Activated T-helper 1 cell treated with Interleukin-2 at 50 U/mL for 16 hours (primary cell): ENCODE measurements at regions not wholly inside any gene's neighbourhood (a gene's known extent, or its start where the extent isn't known, plus 50 kb on each side); places are given as distances from the start of the nearest gene placed in this dataset.
"Not testable (repeated sequence)": the region's sequence is repeated elsewhere in the genome, so short reads cannot be mapped to it uniquely, and the experiment has no call there.

ENCODE experiments used
- DNase-seq: peaks from one replicate; pipeline ENCODE4 v3.0.0-alpha.2; 2020; ENCODE audit warnings: low read depth

DNA sequence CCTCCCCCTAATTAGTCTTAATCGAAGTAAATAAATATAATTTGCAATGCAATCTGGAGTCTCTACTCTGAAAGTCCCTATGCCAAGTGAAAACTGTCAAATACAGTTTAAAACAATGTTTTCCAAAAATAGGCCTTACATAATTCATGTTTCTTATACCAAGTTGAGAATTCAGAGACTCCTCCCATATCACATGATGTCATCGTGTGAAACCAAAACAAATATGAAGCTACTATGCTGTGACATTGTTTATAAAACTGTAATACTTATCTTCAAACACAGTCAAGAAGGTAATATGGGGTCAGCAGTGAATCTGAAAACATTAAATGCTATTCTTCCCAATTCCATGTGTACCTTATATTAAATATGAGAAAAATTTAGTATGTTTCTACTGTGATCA, 940.2 kb upstream of the FANCL start:
- no peak for DNase-seq

DNA sequence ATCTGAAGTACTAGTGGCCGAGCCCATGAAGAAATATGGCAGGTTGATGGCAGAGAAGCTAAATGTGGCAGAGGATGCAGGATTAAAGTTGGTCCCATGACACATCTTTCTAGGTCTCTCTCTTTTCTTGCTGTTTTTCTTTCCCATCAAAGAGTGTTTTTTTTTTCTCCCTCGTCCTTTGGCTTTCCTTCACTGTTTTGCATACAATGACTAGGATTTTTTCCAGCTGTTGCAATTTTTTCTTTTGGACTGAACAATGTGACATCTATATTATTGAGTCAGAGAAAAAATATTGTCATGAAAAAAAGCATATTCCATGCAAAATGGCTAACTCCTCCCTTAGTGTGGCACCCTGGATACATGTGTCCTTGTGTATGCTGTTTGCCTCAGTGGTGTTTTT, 939.5 kb upstream of the FANCL start:
- DNase-seq, result no peak

DNA sequence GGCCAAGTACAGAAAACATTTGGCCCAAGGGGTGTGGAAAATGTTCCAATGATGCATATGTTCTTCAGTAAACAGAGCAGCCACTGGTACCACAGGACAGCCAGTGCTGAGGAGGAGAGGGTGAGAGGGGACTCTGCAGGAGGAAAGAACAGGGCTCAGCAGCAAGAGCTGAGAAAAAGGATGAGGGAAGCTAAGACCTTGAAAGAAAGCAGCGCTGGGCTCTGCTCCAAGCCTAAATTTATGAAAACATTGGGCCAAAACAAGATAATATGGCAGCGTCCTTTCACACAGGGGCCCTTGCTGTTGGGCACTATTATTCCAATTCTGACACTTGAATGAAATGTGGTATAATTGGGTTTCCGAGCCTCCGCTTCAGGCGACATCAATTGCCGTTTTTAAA, 939.0 kb upstream of the FANCL start:
- no peak for DNase-seq

DNA sequence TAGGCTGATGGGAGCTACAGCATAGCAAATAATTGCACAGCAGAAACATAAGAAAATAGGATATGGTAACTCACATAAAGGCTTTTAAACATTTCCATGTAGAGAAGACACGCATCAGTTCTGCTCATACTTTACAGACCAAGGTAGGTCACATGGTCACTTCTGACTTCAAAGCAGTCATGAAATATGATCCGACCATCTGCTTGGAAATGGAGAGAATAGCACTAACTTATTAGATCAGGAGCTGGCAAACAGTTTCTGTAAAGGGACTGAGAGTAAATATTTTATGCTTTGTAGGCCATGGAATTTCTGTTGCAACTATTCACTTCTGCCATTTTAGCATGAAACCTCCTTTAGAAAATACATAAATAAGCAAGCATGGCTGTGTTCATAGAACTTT, 936.6 kb upstream of the FANCL start:
- DNase-seq, result no peak

DNA sequence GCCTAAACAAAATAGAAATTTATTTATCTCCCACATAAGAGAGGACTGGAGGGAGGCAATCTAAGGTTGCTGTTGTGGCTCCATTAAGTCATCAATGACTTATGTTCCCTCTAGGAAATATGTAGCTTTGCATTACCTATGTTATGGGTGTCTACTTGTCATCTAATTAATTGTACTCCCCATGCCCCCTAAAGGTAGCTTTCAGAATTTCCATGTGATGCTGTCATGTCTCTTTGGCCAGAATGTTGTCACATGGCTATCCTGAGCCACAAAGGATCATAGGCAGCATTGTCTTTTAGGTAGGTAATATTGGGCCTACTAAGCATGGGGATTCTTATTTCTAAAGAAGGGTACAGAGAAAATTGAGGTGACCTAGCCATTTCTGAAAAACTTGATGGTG, 935.6 kb upstream of the FANCL start:
- no peak for DNase-seq

DNA sequence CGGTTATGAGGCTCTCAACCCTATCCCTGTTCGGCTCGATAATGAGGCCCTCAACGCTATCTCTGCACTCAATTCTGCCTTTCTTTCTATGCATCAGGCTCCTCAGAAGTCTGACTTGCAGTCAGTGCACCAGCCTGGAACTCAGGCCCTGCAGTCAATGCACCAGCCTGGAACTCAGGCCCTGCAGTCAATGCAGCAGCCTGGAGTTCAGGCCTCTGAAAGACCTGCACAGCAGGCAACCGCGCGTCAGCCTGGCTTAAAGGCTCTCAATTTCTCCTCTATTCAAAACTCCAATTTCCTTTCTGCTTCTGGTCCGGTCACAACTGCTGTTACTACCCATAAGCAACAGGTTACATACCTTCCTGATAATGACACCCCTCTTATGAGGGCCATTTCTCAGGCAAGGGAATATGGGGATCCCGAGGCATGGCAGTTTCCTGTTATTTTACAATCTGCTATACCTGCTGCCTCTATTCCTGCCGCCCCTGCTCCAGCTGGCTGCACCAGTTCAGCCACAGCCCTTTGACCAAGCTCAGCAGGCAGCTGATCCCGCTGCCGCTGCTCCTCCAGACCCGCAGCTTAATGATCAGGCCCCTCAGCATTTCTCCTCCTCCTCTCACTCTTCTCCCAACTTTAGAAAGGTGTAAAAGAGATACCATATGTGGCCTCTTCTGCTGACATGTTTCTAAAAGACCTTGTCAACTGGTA, 933.6 kb upstream of the FANCL start:
- DNase-seq, result no peak

DNA sequence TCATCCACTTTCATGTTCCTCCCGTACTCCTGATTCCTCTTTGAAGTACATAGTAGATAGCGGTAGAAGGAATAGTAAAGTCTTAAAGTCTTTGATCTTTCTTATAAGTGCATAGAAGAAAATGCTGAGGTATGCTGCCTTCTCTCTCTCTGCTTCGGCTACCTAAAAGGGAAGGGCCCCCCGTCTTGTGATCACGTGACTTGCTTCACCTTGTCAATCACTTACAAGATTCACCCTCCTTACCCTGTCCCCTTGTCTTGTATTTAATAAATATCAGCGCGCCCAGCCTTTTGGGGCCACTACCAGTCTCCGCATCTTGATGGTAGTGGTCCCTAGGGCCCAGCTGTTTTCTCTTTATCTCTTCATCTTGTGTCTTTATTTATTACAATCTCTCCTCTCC, 932.2 kb upstream of the FANCL start:
- DNase-seq, result no peak

DNA sequence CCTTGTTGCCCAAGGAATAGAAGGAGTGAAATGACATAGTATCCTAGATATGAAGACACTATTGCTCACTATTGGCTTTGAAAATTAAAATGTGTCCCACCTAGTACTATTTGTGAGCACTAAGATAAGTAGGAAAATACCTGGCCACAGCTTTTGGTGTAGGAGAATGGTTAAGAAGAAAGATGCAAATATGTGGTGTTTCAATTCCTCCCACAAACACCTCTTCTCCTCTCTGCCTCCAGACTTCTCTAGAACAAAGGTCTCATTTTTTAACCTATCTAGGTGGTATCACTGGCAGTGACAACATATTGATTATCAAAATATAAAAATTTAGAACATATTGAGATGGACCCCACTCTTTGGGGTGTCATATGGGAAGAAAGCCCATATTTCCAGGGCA, 929.9 kb upstream of the FANCL start:
- DNase-seq, result no peak

DNA sequence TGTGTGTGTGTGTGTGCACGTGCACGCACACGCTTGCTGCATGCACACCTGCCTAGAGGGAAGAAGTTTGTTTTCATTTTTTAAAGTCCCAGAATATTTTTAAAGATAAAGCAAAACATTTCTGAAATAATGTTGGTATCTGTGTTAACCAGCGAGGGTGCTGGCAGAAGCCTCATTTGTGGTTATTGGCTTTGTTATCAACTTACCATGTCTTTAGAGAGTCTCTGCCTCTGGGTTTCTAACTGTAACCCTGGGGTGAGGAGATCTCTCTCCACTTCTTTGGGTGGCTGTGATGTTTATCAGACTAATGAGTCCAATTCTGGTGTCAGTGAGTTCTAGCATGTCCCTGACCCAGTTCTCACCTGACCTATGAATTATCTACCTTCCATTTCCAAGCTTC, 927.6 kb upstream of the FANCL start:
- no peak for DNase-seq

DNA sequence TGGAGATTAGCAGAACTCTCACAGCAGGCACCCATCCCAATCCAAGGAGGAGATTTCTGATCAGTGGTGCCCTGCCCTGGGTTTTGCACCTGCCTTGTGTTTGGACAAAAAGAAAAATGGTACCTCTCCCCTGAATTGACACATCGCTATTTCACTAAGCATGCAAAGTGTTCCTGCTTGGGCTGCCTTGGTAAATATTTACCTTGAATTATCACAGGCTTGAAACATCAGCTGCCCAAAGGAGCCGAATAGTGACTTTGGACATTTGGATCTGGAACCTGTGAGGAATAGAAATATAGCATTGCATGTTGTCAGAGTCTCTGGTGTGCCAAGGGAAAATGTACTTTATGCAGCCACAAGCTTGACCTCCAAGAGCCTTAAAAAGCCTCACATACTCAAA, 926.4 kb upstream of the FANCL start:
- DNase-seq, result no peak

DNA sequence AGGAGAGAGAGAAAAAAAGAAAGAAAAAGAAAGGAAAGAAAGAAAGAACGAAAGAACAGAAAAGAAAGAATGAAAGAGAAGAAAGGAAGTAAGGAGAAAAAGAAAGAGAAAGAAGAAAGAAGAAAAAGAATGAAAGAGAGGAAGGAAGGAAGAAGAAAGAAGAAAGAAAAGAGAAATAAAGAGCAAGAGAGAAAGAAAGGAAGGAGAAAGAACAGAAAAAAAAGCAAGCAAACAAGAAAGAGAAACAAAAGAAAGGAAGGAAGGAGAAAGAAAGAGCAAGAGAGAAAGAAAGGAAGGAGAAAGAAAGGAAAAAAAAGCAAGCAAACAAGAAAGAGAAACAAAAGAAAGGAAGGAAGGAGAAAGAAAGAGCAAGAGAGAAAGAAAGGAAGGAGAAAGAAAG, 916.8 kb upstream of the FANCL start:
- DNase-seq, result not testable (repeated sequence)

DNA sequence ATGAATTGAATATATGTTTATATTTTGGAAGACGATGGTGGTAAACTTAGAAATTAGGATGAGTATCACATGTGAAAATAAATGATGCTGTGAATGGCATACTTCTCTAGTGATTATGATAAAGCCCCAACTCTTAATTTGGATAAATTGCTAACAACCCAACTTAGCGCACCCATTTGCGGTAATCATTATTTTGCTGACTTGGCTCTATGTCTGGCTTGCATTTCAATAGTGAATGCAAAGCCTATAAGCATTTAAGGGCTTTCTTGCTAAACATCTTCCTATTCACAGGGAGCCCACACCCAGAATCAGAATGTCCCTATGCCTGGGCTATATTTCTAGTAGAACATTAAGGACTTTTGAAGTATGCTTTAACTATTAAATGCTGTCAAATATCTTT, 910.7 kb upstream of the FANCL start:
- no peak for DNase-seq

DNA sequence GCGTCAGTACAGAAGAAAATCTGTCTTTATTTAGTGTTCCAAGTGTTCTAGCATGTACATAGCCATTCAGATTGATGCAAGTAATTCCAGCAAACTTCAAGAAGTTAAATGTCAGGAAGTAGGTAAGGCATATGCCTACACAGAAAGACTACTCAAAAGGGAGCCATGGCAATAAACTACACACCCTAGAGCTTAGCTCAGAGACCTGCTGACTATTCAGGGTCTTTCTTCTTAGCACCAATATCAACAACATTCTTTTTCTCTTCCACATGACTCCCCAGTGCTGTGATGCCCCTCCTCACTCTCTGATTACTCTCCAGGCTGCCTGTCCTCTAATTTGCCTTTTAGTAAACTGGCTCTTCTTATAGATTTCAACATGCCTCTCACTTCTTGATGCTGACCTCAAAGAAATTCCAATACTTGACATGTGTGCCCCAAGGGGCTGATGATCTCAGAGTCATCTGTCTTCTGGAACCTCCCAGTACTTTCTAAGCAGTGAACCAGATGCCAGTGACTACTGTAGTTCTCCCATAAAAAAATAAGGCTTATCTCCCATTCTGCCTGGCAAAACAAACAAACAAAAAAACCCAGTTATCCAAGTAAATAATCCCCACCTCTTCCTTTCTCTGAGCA, 909.2 kb upstream of the FANCL start:
- DNase-seq, result no peak

DNA sequence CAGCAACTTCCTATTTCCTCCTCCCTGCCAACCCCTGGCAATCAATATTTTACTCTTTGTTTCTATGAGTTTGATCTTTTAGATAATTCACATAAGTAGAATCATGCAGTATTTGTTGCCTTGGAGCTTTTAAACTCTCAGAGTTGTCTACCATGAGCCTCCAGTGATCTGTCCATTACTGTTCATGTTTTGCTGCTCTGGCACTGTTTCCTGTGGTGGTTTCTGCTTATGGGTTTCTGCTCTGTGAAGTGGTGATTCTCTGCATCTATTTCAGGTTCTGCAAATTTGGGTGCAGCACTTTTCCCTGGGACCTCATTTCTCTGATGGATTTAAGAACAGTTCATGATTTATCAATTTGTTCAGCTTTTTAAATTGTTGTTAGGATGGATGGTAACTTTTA, 908.1 kb upstream of the FANCL start:
- no peak for DNase-seq

DNA sequence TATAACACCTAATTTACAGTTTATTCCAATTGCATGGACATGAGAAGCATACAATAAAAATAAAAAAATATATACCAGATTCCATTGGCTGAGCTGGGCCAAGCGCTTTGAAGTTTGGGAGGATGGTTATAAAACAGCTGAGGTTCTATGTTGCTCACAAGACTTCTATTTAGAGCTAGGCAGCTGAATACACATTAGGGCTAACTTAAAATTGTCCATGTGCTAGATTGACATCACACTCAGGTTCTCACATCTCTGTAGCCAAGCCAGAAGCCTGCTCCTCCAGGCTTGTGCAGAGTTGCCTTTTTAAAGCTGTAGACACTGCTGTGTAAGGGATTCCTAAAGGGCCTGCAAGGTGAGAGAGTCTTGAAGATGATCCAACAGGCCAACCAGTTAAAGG, 871.1 kb upstream of the FANCL start:
- no peak for DNase-seq

DNA sequence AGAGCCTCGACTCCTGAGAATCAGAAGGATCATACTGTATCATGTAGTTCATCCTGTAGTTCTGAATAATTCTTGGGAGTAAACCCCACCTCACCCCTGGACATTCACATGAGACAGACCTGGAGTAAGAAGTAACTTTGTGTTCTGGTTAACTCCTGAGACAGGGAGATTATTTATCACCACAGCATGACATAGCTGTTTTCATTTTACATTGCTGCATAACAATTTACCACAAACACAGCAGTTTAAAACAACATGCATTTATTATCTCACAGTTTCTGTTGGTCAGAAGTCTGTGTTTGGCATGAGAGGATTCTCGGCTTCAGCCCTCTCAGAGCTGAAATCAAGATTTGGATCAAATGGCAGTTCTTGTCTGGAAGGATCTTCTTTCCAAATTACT, 855.8 kb upstream of the FANCL start:
- no peak for DNase-seq

DNA sequence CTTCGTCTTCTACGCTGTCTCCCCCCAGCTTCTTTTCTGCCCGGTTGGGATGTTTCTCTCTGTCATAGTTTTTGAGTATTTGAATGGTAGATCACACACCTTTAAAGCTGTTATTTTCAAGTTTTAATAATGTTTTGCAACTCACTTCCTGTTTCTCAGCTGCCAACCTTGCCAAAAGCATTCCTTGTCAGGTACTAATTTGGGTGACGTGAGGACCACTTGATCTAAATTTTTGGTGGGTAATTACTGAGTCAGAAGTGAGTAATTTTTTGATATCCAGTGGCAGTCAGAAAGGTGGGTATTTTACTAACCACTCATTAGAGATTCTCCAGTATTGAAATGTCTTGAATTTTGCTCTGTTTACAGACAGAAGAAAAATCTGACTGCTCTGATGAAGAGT, 852.4 kb upstream of the FANCL start:
- no peak for DNase-seq

DNA sequence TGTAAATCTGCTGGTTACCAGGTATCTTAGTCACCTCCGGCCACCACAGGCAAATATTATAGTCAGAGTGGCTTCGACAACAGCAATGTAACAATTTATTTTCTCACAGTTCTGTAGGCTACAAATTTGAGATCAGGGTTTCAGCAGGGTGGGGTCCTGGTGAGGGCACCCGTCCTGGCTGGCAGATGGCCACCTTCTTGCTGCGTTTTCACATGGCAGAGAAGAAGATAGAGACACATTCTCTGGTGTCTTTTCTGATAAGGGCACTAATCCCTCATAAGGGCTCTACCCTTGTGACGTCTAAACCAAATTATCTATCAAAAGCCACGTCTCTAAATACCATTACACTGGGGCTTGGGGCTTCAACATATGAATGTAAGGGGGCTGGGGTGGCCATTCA, 843.2 kb upstream of the FANCL start:
- no peak for DNase-seq

DNA sequence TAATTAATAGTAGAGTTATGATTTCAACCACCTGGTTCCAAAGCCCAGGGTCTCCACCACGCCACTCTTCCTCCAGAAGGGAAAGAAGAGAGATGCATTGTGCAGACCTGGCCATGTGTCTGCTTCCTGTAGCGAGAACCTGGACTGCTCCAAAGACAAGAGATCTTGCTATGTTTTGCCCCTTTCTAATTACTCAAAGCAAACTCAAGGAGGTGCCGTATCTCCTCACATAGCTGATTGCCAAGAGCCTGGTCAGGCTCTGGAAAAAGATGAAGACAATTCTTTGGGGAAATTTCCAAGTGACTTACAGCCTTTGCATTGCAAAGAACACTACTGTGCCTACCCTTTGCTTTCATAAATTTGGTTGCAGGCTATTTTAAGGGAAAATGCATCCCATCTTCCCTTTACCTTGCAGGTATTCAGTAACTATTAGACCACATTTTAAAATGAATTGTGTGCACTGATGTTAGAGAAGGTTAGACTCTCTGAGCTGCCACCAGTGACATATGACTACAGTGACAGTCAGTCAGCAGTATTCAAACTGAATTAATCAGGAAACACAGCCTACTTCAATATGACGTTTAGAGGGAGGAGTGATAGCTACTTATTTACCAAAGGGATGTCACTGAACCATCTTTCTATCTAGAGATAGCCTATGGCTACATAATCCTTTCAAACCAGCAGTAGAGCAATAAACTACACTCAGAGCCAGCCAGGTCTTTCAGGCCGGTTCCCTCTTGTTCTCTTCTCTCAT, 842.1 kb upstream of the FANCL start:
- DNase-seq, result no peak

DNA sequence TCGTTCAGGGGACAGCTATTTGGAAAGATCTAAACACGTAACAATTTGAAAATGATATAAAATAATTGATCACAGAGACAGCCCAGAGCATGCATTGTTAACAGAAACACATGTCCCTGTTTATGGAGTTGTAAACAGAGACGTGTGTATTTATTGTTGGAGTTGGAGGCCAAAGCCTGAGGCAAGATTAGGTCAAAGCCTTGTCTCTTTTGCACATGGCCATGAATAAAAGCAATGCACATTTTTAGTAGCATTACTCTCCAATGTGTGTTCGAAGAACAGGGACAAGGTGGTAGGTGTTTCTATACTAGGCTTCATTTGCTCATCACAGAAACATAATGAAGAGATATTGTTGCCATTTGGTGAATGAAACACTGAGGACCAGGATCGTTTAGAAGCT, 841.5 kb upstream of the FANCL start:
- DNase-seq, result no peak

DNA sequence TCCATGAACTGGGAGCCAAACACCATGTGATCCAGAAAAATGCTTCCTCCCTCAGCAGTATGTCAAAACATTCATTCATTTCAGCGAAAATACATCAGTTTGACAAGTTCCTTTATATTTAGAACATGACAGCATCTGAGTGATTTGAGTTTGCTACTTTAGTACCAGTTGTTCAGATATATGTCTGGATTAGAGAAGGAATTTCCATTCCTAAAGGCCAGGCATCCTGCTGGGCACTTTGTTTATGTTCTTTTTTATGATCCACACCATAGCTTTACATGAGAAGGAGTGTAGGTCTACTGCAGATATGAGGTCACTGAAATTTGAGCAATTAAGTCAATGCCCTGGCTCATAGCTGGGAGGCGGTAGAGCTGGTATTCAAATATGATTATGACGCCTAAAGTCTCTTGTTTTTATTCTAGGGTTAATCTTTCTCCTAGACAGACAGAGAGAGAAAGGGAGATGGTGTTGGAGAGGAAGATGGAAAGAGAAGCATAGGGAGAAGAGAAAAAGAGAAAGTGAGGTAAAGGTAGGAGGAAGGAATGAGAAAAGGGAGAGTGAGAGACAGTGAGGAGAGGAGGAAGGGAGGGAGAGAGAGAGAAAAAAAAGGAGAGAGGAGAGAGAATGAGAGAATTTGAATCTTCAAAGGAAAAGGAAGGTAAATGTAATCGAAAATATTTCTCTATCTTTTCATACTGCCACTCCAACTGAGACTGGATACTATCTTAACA, 839.5 kb upstream of the FANCL start:
- DNase-seq, result no peak

DNA sequence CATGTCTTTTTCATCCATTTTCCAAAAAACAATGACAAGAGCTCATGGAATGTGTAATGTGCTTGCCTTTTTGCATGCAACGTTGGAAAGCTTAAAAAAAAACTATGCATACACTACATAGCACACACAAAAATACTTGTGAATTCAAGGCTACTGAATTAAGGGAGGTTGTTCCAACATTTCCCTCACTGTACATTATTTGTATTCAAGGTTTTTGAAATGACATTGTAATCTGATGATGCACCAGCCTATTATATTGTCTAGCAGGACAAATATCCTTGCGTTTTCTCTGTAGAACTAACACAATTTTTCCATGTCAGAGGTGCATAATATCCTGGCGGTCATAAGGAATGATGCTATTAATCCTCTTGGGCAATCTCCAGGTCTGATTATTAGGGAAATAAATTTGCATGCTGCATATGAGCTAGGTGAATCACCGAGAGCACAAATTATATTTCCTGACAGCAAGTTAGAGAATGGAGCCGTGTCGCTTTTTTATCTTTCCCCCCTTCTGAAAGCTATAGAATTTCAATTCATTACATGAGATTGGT, 836.9 kb upstream of the FANCL start:
- no peak for DNase-seq
